ENCODE measurements at regions not wholly inside any gene's neighbourhood (a gene's known extent, or its start where the extent isn't known, plus 50 kb on each side); places are given as distances from the start of the nearest gene placed in this dataset.

DNA sequence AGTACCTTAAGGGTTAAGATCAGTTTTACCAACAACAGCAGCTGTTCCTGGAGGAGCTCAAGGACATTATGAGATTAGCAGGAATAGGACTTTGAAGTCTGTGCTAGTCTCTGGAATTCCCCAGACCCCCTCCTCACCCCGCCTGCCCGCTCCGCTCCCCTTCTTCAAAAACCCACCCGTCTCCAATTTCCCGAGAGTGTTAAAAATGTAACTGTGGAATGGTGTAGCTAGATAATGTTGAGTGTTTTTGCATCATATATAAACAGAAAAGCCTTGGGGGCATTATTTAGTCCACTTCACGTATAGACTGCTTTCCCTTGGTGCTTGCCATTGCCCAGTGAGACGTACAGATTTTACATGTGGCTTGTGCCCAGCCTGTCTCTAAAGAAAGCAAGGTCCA, 65.0 kb upstream of the SEMA6D start:
- Histone ChIP-seq H3K9ac (ENCODE audit: low read depth in 1 of 2, low read length in 2 of 2) (no peak overlapping the region), H3K27me3 (ENCODE audit: control insufficient read depth in 4 of 4, insufficient read depth in 4 of 4, low read length in 3 of 4) (no peaks in the 10 kb centered on the region), H3K27ac (ENCODE audit: low read depth in 1 of 2, low read length in 2 of 2) (no peak overlapping the region), H3K9me3 (ENCODE audit: control insufficient read depth in 4 of 4, low read length in 3 of 4) (no peaks in the 10 kb centered on the region), H3K36me3 (ENCODE audit: control insufficient read depth in 4 of 4, insufficient read depth in 3 of 4, low read depth in 1 of 4, low read length in 3 of 4) (no peaks in the 10 kb centered on the region), H3K4me1 (ENCODE audit: control insufficient read depth in 4 of 4, insufficient read depth in 4 of 4, low read length in 3 of 4) (no peaks in the 10 kb centered on the region), H3K4me3 (ENCODE audit: low read depth in 1 of 3, low read length in 3 of 3) (no peak overlapping the region)
- TF ChIP-seq, protein P1, sequence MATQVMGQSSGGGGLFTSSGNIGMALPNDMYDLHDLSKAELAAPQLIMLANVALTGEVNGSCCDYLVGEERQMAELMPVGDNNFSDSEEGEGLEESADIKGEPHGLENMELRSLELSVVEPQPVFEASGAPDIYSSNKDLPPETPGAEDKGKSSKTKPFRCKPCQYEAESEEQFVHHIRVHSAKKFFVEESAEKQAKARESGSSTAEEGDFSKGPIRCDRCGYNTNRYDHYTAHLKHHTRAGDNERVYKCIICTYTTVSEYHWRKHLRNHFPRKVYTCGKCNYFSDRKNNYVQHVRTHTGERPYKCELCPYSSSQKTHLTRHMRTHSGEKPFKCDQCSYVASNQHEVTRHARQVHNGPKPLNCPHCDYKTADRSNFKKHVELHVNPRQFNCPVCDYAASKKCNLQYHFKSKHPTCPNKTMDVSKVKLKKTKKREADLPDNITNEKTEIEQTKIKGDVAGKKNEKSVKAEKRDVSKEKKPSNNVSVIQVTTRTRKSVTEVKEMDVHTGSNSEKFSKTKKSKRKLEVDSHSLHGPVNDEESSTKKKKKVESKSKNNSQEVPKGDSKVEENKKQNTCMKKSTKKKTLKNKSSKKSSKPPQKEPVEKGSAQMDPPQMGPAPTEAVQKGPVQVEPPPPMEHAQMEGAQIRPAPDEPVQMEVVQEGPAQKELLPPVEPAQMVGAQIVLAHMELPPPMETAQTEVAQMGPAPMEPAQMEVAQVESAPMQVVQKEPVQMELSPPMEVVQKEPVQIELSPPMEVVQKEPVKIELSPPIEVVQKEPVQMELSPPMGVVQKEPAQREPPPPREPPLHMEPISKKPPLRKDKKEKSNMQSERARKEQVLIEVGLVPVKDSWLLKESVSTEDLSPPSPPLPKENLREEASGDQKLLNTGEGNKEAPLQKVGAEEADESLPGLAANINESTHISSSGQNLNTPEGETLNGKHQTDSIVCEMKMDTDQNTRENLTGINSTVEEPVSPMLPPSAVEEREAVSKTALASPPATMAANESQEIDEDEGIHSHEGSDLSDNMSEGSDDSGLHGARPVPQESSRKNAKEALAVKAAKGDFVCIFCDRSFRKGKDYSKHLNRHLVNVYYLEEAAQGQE (IDR thresholded peaks at IDR 0.05) = no peak
- TF ChIP-seq TAF1 (conservative IDR thresholded peaks at IDR 0.05) = no peak
- no peak for TF ChIP-seq RXRA (IDR thresholded peaks at IDR 0.05)
- TF ChIP-seq, protein P2, sequence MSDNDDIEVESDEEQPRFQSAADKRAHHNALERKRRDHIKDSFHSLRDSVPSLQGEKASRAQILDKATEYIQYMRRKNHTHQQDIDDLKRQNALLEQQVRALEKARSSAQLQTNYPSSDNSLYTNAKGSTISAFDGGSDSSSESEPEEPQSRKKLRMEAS (IDR thresholded peaks at IDR 0.05) = no peak
- no peak for TF ChIP-seq EGR1 (IDR thresholded peaks at IDR 0.05; ENCODE audit: low read depth in 2 of 2)
- TF ChIP-seq, protein P3, sequence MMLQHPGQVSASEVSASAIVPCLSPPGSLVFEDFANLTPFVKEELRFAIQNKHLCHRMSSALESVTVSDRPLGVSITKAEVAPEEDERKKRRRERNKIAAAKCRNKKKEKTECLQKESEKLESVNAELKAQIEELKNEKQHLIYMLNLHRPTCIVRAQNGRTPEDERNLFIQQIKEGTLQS (IDR thresholded peaks at IDR 0.05) = no peak
- TF ChIP-seq SP1 (IDR thresholded peaks at IDR 0.05) = no peak
- no peak for TF ChIP-seq YY1 (IDR thresholded peaks at IDR 0.05)
- WGBS = 37% methylated on average over 7 of the region's 7 CpGs
- no peak for DNase-seq (ENCODE audit: low spot score)

DNA sequence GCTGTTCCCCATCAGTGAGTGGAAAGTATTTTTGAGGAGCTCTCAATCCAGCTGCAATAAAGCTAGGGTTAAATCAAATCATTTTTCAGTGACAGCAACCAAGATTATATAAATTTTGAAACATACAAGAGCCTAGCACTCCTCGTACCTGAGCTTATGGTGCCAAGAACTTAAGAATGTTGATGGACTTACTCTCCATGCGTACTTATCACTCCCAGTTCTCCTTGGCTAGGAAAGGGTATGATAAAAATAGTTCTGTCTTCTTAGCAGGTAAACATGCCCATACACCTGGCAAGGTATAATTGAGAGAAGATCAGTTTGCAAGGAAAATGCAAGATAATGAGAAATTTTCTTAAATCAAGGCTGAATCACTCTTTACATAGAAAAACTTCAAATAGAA, 64.5 kb upstream of the SEMA6D start:
- no peaks in the 10 kb centered on the region for H3K9me3 ChIP-seq (ENCODE audit: control insufficient read depth in 4 of 4, low read length in 3 of 4)
- no peak overlapping the region for H3K4me3 ChIP-seq (ENCODE audit: low read depth in 1 of 3, low read length in 3 of 3)
- no peaks in the 10 kb centered on the region for H3K36me3 ChIP-seq (ENCODE audit: control insufficient read depth in 4 of 4, insufficient read depth in 3 of 4, low read depth in 1 of 4, low read length in 3 of 4)
- no peak overlapping the region for H3K9ac ChIP-seq (ENCODE audit: low read depth in 1 of 2, low read length in 2 of 2)
- H3K27me3 ChIP-seq (ENCODE audit: control insufficient read depth in 4 of 4, insufficient read depth in 4 of 4, low read length in 3 of 4) = no peaks in the 10 kb centered on the region
- no peak overlapping the region for H3K27ac ChIP-seq (ENCODE audit: low read depth in 1 of 2, low read length in 2 of 2)
- WGBS = 75% methylated on average over 2 of the region's 2 CpGs
- DNase-seq (ENCODE audit: low spot score) = no peak
- no peaks in the 10 kb centered on the region for H3K4me1 ChIP-seq (ENCODE audit: control insufficient read depth in 4 of 4, insufficient read depth in 4 of 4, low read length in 3 of 4)
- TF ChIP-seq JUND (IDR thresholded peaks at IDR 0.05) (no peak), HNF4G (IDR thresholded peaks at IDR 0.05) (no peak), FOXA1 (IDR thresholded peaks at IDR 0.05) (no peak), EGR1 (IDR thresholded peaks at IDR 0.05; ENCODE audit: low read depth in 2 of 2) (no peak)

DNA sequence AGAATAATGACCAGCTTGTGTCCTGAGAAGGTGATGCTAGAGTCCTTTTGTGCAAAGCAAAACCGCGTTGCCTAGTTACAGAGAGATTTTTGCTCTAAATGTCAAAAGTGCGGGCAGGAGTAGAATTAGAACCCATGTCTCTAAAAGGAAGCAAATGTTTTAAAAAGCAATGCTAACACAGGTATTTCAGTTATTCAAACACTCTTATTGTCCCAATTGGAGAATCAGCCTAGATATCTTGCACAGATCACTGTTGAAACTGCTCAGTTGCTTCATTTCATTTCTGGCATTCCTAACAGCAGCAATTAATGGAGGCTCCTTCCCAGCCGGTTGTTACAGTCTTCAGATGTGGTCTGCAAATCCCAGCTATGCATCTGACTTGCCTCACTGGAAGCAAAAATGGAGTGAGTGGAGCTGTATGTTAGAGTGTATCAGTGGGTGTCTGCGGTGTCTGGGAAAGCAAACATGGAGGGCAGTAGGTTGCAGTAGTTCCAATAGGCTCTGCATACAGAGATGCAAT, 55.6 kb upstream of the SEMA6D start:
- Histone ChIP-seq H3K36me3 (ENCODE audit: control insufficient read depth in 4 of 4, insufficient read depth in 3 of 4, low read depth in 1 of 4, low read length in 3 of 4) (no peaks in the 10 kb centered on the region), H3K9me3 (ENCODE audit: control insufficient read depth in 4 of 4, low read length in 3 of 4) (no peaks in the 10 kb centered on the region), H3K4me3 (ENCODE audit: low read depth in 1 of 3, low read length in 3 of 3) (no peak overlapping the region), H3K27me3 (ENCODE audit: control insufficient read depth in 4 of 4, insufficient read depth in 4 of 4, low read length in 3 of 4) (no peaks in the 10 kb centered on the region), H3K27ac (ENCODE audit: low read depth in 1 of 2, low read length in 2 of 2) (no peak overlapping the region), H3K9ac (ENCODE audit: low read depth in 1 of 2, low read length in 2 of 2) (no peak overlapping the region), H3K4me1 (ENCODE audit: control insufficient read depth in 4 of 4, insufficient read depth in 4 of 4, low read length in 3 of 4) (no peaks in the 10 kb centered on the region)
- WGBS = 83% methylated on average over 5 of the region's 5 CpGs
- DNase-seq (ENCODE audit: low spot score) = no peak
- TF ChIP-seq RAD21 (IDR thresholded peaks at IDR 0.05) (no peak), HNF4G (IDR thresholded peaks at IDR 0.05) (no peak), TAF1 (conservative IDR thresholded peaks at IDR 0.05) (no peak), NR2F2 (IDR thresholded peaks at IDR 0.05) (no peak), SP1 (IDR thresholded peaks at IDR 0.05) (no peak), EGR1 (IDR thresholded peaks at IDR 0.05; ENCODE audit: low read depth in 2 of 2) (no peak), HNF4A (conservative IDR thresholded peaks at IDR 0.05) (no peak), FOXA1 (IDR thresholded peaks at IDR 0.05) (no peak), RXRA (IDR thresholded peaks at IDR 0.05) (no peak), YY1 (IDR thresholded peaks at IDR 0.05) (no peak), GABPA (IDR thresholded peaks at IDR 0.05 in 1 of 2, conservative IDR thresholded peaks at IDR 0.05 in 1 of 2) (no peak), JUND (IDR thresholded peaks at IDR 0.05) (no peak), FOXA2 (IDR thresholded peaks at IDR 0.05) (no peak)
- TF ChIP-seq, protein P1 (IDR thresholded peaks at IDR 0.05) = no peak
- TF ChIP-seq, protein P3 (IDR thresholded peaks at IDR 0.05) = no peak
- TF ChIP-seq, protein P4, sequence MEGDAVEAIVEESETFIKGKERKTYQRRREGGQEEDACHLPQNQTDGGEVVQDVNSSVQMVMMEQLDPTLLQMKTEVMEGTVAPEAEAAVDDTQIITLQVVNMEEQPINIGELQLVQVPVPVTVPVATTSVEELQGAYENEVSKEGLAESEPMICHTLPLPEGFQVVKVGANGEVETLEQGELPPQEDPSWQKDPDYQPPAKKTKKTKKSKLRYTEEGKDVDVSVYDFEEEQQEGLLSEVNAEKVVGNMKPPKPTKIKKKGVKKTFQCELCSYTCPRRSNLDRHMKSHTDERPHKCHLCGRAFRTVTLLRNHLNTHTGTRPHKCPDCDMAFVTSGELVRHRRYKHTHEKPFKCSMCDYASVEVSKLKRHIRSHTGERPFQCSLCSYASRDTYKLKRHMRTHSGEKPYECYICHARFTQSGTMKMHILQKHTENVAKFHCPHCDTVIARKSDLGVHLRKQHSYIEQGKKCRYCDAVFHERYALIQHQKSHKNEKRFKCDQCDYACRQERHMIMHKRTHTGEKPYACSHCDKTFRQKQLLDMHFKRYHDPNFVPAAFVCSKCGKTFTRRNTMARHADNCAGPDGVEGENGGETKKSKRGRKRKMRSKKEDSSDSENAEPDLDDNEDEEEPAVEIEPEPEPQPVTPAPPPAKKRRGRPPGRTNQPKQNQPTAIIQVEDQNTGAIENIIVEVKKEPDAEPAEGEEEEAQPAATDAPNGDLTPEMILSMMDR (IDR thresholded peaks at IDR 0.05; ENCODE audit: low read depth, low read length, missing input control) = no peak
